EH (cell line): ENCODE measurements at regions not wholly inside any gene's neighbourhood (a gene's known extent, or its start where the extent isn't known, plus 50 kb on each side); places are given as distances from the start of the nearest gene placed in this dataset.

ENCODE experiments used
- DNase-seq: peaks from one replicate; pipeline ENCODE4 v3.0.0-alpha.2; 2015; ENCODE audit warnings: low read depth

DNA sequence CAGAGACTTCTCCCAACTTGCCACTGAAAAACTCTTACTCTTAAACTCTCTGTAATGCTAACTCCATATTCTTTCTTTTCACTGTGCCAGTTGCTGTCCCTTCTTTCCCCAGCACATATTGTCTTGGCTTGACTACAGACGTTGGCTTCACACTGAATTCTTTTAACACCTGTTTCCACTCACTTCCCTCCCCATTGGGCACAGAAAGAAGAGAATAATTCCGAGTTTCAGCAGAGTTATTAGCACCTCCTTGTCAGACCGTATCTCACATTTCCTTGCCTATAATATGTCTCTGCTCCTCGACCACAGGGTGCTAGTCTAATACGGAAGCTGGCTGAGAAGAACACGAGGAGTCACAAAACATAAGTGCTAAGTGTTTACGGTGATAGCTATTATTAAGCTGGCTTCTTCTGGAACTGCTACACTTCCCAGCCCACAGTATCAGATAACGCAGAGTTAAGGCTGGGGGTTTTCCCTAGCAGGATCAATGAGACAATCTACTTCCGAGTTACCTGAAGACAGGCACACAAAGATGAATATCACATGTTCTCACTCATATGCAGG lies 188.5 kb upstream of the CDH8 start:
- no peak for DNase-seq

DNA sequence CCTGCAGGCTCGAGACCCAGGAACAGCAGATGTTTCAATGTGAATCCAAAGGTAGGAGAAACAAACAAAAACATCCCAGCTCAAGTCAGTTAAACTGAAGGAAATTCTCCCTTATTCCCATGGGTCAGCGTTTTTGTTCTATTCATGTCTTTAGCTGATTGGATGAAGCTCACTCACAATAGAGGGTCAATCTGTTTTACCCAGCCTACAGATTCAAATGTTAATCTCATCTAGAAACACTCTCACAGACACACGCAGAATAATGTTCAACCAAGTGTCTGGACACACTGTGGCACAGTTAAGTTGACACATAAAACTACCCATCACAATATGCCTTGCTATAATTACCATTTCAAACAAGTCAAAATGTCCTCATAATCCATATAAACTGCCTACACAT lies 180.6 kb upstream of the CDH8 start:
- no peak for DNase-seq

DNA sequence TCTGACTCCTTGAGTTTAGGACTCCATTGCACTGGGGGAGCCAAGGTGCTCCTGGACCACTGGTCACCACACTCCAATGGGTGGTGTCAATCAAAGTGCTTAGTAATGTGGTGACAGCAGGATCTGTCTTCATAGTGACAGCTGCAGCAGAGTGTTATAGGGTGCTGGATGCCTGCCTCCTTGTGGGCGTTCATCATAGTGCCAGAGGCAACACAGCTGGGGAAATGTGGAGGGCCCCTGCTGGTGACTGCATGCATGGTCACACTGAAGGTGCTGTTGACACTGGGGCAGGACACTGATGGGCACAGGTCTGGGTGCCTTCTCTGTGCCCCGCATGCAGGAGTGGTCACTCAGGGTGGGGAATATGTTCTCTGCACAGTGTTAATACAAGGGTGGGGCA lies 177.5 kb upstream of the CDH8 start:
- no peak for DNase-seq

DNA sequence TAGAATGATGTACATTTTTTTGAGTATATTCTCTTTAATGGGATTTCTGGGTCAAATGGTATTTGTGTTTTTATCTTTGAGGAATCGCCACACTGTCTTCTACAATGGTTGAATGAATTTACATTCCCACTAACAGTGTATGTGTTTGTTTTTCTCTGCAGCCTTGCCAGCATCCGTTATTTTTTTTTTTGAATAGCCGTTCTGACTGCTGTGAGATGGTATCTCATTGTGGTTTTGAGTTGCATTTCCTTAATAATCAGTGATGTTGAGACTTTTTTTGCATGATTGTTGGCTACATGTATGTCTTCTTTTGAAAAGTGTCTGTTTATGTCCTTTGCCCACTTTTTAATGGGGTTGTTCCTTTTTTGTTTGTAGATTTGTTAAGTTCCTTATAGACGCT lies 172.7 kb upstream of the CDH8 start:
- no peak for DNase-seq

DNA sequence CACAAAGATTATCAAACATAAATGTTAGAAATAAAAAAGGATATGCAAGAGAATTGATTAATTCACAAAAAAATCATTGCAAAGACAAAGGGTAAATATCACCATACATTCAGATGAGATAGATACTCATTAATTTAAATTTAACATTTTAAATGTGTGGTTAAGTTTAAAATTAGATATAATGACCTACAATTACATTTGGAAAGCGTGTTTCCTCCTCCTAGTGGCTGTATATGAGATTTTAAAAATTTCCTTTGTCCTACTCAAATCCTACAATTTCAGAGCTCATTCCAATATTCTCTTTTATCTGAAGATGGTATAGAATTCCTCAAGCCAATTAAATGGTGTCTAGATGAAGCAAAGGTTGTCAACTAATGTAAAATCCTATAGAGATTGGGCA lies 169.2 kb upstream of the CDH8 start:
- no peak for DNase-seq

DNA sequence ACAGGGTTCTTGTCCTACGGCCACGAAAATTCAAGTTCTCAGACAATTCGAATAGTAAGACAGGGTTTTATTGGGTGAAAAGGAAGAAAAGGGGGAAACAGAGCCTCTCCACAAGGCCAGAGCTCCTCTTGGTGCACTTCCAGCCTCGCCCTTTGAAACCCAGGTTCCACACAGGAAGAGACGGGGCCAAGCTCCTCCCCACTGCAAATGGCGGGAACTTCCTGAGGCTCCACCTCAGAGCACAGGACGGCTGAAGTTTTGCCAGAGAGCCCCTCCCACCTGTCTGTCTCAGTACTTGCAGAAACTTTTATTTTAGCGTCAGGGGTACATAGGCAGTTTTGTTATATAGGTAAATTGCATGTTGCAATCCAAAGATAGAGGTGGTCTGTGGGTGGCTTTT lies 165.7 kb upstream of the CDH8 start:
- no peak for DNase-seq

DNA sequence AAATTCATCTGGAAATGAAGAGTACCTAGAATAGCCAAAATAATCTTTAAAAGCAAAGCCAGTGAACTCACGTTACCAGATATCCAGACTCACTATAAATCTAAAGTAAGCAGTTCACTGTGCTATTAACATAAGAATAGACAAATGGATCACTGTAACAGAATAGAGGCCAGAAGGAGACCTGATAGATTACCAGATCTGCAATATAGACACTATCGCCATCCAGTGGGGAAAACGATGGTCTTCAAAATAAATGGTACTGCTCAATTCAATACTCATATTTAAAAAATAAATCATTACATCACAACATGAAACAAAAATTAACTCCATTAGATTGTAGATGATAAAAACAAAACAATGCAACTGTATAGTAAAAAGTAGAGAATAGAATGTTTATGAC lies 158.6 kb upstream of the CDH8 start:
- DNase-seq = no peak

DNA sequence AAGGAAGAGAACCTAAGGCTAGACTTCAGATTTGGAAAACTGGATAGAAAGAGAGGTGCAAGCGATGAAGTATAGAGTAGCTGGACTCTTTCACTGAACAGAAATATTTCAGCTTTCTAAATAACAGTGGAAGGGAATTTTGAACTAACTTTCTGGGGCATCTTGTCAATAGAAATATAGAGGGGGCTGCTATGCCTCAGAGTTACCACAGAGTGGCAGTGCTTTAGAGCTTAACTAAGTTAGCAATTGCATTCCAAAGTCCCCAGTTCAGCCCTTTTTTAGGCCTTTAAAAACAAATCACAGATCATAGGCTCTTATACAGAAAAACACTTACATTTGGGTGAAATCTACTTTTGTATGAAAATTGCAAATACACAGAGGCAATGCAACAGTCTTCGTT lies 154.2 kb upstream of the CDH8 start:
- DNase-seq = no peak

DNA sequence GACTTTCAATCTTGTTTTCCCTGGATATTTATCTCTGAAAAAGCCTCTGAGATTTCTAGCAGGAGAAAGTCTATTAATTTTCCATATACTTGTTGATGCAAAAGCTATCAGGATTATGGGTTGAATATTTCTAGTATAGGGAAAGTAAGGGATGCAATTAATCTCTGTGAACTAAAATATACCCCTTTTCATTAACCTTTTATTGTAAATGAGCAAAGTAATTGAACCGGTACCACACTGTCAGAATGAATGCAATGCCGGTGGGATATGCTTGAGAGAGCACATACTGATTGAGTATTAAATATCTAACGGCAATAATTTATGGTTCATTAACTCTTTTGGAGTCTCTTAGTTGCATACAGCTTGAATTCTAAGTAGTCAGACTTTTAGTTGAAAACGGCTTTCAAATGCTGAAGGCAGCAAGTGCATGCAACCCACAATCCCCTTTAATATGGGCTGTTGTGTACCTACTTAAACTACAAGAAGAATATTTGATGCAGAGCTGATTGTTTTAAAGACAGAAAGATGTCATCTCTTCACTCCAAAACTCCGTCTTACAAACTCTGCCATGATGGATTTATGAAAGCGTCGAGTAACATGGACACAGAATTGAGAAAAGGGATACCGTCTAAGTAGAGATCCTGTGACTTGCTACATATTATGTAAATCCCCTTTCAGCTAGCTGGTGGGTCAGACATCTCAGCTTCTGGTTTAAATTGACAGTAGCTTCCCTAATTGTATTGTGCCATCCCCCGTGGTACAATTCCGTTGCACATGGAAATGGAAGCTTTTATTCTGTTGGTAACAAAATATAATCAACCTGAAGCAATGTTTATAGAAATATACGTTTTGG lies 141.3 kb upstream of the CDH8 start:
- DNase-seq = no peak

DNA sequence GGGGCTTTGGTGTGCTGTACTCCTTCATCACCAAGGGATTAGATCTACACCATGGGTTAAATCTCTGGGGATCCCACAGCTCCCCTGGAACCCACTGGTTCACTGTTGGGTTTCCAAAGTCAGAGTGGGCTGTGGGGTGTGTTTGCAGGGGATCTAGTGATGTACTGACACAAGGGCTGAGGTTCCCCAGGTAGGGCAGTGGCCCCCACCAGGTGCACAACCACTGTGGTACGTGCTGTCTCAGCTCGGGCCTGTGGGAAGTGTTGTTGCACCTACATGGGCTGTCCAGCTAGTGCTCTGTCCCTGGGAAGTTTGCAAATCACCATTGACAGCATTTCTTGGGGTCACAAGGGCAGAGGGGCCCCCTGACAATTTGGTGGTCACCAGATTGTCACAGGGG lies 134.4 kb upstream of the CDH8 start:
- DNase-seq = no peak

DNA sequence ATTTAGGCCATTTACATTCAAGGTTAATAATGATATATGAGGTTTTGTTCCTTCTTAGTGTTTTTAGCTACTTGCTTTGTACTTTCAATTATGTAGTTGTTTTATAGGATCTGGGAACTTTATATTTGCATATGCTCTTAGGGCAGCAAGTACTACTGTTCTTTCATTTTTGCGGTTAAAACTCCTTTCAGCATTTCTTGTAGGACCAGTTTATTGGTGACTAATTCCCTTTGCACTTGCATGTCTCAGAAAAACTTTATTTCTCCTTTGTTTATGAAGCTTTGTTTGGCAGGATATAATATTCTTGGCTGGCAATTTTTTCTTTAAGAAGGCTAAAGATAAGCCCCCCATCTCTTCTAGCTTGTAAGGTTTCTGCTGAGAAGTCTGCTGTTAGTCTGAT lies 131.3 kb upstream of the CDH8 start:
- DNase-seq = no peak

DNA sequence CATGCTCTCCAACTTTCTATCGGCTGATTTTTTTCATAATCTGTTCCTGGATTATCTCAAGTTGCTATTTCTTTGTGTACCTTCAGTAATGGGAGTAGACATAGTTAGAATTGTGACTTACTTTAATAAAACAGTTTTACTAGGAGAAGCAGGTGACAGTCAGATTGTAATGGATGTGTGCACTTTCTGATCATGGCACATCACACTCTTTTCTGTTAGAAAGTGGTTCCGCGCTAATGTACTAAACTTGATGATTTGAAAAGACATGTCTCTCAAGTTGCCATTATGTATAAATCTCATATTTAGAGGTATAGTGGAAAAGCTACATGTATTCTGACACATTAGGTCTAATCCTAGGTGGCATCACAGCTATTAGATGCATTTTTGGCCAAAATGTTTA lies 121.3 kb upstream of the CDH8 start:
- DNase-seq = no peak

DNA sequence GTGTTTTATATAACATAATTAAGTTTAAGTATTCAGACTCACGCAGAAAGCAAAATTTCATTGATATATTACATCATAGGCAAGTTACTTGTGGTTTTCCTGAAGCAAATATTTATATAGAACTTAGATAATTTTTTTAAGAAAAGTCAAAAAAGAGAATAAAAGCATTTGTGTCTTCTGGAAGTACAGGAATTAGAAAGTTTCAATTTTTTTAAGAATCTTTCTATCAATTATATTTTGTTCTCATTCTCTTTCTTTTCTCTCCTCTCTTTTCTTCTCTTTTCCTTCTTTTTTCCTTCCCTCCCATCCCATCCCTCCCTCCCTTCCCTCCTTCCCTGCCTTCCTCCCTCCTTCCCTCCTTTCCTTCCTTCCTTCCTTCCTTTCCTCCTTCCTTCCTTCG lies 120.7 kb upstream of the CDH8 start:
- no peak for DNase-seq

DNA sequence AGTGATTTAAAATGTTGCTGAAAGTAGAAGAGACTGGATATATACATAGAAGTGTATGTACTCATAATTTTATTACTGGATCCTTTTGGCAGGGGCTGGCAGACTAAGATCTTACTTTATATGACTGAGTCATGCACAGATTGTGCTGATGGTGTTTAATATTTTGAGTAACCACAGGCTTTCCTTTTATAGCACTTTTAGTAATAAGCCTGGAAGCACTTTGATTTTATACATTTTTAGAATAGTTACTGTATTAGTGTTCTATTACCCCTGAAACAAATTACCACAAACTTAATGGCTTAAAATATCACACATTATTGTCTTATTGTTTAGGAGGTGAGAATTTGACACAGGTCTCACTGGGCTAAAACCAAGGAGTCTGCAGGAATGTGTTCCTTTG lies 113.4 kb upstream of the CDH8 start:
- no peak for DNase-seq

DNA sequence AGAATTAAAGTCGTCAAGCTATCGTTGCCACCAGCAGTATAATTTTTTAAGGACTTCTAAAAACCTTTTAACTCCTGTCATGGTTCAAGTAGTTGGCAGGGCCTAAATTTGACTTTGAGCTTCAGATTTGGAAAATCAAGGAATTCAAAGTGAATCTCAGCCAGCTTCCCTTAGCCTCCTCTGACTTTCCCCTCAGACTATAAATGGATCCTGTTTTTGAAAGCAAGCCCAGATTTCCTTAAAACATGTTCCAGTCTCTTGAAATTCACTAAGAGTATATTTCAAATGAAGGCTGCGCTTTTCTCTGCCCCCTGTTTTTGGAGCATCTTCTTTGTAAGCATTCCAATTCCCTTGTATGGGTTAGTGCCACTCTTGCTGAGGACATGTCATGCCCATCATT lies 101.8 kb upstream of the CDH8 start:
- DNase-seq = no peak

DNA sequence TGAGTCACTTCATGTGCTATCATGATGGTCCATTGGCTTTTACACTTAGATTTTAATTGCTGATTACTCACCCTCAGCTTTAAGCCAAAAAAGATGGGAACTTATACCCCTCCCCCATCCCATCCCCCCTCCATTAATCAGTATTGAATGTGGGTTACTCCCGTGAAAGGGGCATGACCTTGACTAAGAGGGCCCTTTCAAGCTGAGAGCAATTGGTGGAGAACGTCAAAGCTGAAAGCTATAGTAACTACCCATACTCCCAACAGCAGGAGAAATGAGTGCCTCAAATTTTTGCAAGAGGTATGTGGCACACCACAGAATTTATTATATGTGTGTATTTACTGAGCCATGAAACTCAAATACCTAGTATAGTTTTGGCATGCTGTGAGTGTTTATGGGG lies 99.7 kb upstream of the CDH8 start:
- DNase-seq = no peak

DNA sequence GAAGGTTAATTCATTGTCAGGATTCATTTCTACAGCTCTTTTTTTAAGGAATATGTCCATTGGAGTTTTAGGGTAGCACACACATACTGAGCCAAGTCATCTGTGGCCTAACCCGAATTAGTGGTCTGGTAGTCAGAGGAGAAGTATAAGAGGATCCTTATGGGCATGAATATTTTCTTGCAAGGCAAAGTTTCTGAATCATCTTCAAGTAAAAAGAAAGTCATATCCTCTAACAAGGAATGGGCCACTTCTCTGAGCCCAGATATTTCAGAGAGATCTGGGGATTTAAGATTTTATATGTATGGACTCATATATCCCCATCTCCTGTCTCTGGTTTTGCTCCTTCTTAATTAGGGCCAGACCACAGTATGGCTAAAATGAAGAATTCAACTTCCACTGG lies 99.2 kb upstream of the CDH8 start:
- DNase-seq = no peak

DNA sequence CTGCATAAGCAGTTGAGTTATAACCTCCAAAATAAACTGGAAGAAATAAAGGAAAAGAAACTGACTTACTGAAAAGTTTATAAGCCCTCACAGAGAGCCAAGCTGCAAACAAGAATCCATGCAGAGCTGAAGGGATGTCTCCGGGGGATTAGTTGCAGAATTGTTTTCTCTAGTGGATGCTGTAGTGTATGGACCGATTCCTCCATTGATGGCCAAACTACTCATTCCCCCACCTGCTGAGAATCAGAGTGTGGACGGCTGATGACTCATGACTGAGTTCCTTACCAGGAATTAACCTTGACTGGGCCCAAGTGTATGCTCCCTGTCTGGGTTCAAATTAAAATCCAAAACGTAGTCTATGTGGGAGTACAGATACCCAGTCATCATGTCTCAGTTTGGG lies 93.9 kb upstream of the CDH8 start:
- DNase-seq = no peak

DNA sequence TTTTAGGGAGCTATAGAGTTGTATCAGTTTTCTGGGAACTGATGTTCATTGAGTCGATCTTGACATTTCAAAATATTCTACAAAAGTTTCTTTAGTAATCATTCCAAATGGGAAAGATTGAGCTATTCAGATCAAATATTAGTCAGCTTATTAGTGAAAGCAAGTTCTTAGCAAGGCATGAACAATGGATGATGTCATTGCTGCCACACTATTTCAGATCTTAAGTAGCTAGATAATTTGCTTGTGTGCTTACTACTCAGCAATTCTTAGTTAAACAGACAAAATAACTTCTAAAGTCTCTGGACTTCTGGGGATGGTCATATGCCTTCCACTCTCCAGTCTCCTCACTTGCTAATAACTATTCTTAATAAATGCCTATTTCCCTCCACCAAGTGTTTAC lies 69.0 kb upstream of the CDH8 start:
- no peak for DNase-seq

DNA sequence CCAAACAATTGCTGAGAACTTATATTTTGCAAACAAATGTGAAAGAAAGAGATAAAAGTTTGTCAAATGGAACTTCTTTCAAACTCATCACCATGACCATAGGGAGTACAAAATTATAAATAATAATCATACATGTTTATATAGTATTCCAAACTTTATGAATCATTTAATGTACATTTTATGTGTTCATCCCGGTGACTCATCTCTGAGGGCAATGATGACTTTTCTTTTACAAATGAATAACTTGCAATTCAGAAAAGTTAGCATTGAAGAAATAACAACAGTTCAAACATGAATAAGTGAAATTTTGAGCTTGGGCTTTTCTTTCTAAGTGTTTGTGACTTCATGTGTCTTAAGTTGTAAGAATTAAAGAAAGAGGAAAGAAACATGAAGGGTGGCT lies 66.3 kb upstream of the CDH8 start:
- DNase-seq = no peak

DNA sequence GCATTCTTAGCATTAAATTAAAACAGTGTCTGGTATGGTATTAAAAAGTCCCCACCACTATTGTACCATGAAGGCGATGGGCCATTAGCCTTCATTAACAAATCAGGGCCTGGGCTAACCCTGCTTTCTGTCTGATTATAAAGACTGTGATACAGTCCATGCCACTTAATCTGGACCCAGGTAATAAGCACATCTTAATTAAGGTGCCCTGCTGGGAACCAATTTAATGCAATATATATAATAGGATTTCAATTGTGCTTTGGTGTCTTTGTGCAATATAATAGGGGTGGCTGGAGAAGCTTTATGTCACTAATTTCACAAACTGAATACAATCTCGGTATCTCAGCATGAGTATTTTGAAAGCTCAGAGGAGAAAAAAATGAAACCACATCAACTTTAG lies 64.4 kb upstream of the CDH8 start:
- no peak for DNase-seq

DNA sequence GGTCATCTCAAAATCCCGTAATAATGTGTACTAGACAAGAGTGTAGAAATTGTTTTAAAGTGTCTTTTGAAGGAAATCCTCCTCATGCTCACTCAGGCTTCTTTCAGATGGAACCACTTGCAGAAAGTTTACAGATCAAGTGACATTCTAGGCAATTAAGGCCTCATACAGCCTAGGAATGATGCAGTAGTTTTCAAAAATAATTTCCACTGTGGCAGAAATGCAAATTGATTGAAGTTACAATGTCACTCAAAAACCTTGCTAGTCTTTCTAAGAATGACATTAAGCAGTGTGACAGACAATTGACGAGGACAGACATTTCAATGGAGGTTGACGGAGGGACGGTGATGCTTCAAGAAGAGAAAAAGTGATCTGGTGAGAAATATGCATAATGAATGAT lies 53.5 kb upstream of the CDH8 start:
- DNase-seq = no peak

DNA sequence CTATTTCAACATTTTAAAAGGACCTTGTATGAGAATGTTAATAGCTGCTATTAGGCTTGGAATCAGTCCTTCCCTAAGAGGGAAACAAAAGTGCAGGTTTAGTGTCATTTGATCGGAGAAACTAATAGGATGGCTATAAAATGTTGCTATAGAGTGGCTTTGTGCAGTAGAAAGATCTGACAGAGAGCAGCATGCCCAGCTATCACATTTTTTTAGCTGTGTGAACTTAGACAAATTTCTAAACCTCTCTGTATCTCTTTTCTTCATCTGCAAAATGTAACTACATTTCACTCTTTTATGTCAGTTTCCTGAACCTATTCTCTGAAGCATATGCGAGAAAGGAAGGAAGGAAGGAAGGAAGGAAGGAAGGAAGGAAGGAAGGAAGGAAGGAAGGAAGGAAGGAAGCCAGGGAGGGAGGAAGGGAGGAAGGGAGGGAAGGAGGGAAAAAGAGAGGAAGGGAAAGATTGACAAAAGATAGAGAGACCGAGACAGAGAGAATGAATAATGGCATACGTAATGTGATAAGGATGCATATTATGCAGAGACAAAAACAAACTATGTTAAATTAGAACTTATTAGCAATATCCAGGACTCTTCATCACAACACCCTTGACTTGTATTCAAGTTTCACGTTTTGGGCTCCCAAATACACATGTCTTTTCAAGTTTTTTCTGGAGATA lies 52.6 kb upstream of the CDH8 start:
- no peak for DNase-seq
